HG03175 (cell line): ENCODE measurements at regions not wholly inside any gene's neighbourhood (a gene's known extent, or its start where the extent isn't known, plus 50 kb on each side); places are given as distances from the start of the nearest gene placed in this dataset.

Experiments
- ATAC-seq: cut with Tn5 transposase; IDR thresholded peaks from one replicate; pipeline ENCODE4 v1.9.1; 2021; ENCODE audit warnings: mild to moderate bottlenecking, moderate library complexity; ENCODE audit not compliant: unreplicated experiment

DNA sequence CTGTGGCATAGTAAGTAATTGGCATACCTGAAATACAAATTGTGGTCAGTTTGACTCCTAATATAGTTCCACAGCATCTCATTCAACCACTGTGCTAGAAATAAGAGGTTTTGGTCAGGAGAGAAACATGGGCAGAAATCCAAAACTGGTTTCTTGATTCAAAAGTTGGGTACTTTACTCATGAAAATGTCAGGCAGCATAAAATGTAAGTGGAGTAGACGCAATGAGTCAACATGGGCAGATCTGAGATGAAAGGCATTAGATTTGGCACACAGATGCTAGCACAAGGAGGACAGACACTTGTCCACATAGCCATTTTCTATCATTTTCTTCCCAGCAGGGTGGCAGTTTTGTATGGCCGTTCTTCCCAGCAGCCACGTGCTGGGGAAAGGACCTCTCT is 255.8 kb upstream of the CDIN1 start:
- ATAC-seq, result no peak

GRCh38 chr15:36325206-36325605 is 254.2 kb upstream of the CDIN1 start:
- no peak for ATAC-seq

DNA sequence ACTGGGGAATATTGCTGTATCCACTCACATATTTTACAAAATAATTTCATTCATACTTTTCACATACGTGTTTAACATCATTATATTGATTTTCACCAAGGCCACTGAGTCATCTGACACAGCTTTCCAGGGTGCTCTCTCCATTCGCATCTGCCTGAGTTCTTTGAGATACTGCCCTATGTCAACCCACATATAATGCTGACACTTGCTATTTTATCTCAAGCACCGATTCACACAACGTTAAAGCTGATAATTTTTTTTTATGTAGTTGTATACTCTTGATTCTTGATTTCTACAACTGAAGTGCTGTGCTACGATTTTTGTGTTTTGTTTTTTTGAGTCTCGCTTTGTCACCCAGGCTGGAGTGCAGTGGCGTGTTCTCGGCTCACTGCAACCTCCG is 249.8 kb upstream of the CDIN1 start:
- no peak for ATAC-seq

- ATAC-seq, result no peak
These were observed 248.8 kb upstream of the CDIN1 start for GRCh38 chr15:36330598-36330997.

DNA sequence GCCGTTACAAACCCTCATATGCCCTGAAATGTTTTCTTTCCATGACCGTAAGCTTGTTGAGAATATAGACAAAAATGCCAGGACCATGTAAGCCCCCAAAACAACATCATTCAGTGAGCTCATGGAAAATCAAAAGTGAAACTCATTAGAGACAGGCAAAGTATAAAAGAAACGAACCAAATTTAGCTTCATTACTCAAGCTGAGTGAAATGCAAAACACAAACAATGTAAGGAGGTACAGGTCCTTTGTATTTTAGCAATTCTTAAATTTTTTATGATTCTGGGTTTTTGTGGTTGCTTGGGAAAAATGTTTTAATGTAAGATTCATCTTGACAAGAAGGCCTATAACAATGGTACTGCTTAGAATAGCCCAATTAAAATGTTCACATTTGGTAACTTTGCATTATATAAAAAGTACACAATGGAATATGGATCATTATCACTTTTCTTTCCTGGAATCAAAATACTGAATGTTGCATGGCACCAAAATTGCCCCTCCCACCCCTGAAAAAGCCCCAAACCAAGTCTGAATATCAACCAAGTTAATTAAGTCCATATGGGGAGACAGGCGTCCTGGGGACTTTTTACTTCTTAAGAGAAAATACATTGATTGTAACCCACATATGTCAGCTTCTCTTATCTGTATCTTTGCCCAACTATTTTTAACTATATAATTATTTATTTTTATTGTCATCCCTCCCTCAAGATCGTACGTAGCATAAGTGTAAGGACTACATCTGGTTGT is 247.7 kb upstream of the CDIN1 start:
- no peak for ATAC-seq

DNA sequence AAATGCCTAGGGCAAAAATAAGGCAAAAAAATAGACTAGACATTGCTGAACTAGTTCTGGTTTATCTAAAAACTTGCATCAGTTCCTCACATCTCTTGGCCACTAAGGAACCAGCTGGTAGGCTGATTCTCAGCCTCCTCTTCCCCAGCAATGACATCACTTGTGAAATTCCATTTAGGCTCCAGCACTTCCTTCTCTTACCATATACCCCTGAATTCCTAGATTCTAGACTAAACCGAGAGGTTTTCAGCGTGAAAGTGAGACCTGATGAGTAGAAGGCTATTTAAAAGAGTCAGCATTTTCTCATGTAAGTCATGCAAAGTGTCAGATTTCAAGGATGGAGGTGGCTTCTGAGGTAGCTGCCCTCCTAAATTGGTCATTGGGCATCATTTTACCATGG is 247.1 kb upstream of the CDIN1 start:
- no peak for ATAC-seq

DNA sequence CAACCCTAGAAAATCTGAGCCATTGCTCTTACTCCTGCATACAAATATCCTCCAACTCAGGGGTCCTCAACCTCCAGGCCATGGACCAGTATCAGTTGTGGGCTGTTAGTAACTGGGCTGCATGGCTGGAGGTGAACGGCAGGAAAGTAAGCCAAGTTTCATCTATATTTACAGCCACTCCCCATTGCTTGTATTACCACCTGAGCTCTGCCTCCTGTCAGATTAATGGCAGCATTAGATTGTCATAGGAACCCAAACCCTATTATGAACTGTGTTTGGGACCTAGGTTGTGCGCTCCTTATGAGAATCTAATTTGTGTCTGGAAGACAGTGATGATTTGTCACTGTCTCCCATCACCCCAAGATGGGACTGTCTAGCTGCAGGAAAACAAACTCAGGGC is 246.5 kb upstream of the CDIN1 start:
- no peak for ATAC-seq

GRCh38 chr15:36334059-36334458 is 245.4 kb upstream of the CDIN1 start:
- no peak for ATAC-seq

DNA sequence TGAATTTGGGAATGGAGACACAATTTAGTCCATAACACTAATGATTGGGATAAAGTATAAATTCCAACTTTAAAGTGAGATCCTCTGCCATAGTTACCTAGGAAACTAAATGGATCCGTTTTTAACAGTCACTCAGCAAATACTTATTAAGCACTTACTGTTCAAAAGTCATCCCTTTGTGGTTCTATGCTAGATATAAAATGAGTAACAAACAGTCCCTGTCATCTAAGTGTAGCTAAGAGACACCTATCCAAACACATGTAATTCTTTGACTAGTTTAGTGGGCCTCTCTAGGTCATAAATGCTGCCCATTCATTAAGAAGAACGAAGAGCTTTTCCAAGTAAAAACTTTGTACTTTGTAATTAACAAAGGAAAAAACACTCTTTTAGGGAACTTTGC is 244.2 kb upstream of the CDIN1 start:
- no peak for ATAC-seq

DNA sequence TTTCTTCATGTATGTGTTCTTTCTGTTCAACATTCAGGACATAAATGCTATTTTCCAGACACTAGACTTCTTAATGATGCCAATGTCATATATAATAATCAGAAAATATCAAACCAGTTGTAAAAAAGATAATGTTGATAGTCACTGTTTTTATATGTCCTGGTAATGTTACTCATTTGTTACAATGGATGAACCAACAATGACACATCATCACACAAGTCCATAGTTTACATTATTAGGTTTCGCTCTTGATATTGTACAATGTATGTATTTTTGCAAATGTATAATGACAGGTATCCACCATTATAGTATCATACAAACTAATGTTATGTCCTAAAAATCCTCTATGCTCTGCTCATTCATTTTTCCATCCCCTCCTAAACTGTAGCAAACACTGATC is 243.8 kb upstream of the CDIN1 start:
- ATAC-seq, result no peak

DNA sequence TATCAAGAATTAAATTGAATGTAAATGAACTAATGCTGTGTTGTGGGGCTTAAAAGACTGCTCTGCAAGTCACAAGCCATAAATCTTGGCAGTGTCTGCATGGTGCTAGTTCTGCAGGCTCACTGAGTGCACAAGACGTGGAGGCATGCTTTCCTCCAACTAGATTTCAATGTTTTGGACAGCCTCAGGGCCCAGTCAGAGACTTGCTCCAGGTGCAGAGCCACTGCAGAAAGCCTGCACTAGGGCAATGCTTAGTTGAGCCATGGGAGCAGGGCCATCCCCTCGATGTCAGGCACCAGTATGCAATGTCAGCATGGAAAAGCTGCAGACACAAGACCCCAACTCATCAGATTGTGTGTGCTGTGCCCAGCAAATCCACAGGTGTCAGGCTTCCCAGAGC is 234.5 kb upstream of the CDIN1 start:
- no peak for ATAC-seq

DNA sequence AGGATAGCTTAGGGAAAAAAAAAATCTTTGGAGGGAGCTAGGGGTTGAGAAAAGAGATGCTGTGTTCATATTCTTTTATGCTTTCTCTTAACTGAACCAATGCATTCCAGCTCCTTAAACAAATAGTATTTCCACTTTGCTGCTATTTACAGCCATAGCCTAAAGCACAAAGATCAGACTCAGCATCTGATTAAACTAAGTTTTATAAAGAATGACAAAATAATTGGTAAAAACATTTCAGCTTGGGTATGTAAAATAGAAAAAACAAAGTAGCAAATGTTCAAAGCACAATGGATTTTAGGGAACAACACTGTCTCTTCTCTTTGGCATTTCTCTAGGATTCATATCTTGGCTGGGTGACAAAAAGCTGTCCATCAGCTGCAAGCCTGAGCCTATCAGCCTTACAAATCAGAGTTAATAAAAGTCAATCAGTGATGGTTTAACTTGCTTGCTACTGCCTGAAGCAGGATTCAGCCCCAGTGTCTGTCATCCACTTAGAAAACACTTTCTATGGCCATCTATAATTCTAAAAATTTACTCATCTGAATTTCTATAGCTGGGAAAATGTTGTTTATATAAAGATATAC is 232.1 kb upstream of the CDIN1 start:
- ATAC-seq, result no peak

- ATAC-seq, result no peak
These were observed 223.0 kb upstream of the CDIN1 start for GRCh38 chr15:36356466-36356865.

DNA sequence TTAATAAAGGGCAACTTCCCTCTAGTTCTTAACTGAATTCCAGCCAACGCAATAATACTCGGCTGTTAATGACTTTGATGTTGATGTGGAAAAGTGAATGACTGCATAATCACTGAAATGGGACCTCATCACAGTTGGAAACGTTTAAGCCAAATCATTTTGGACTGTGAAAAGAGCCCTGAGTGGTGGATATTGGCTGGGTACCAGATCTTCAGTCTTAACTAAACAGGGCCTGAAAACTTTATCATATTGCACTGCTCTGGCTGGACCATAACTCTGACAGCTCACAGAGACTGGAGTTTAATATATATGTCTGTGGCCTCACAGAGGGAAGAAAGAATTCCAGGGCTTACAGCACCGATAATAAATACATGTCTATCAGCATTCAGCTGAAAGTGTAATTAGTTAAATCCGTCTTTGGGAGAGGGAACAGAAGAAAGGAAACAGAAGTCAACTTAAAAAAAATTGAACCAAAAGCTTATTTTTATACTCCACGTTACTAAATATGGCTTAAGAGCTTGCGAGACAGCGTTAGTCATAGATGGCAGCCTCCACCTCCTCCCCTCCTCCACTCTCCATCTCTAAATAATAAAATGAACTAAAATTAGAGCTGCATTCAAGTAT is 222.3 kb upstream of the CDIN1 start:
- ATAC-seq, result no peak

GRCh38 chr15:36358094-36358493 is 221.3 kb upstream of the CDIN1 start:
- ATAC-seq, result no peak

DNA sequence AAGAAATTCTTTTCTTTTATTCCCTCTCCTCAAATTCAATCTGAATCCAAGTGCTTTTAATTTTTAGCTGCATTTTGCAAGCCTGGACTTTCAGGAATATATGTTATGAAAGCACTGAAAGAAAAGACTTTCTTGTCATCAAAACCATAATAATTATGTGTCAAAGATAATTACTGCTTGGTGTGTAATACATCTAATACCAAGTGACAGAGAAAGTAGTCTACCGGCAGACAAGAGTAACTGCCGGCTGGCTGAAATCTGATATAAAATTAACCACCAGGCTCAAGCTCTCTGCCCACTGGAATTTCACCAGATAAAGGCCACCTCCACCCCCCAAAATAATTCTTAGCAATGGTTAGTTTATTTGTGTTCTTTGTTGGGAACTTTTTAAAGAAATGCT is 220.9 kb upstream of the CDIN1 start:
- ATAC-seq, result no peak

- ATAC-seq, result no peak
These were observed 220.1 kb upstream of the CDIN1 start for GRCh38 chr15:36359286-36359685.

GRCh38 chr15:36361351-36361870 is 218.0 kb upstream of the CDIN1 start:
- ATAC-seq, result no peak

- no peak for ATAC-seq
These were observed 216.9 kb upstream of the CDIN1 start for GRCh38 chr15:36362509-36362915.

DNA sequence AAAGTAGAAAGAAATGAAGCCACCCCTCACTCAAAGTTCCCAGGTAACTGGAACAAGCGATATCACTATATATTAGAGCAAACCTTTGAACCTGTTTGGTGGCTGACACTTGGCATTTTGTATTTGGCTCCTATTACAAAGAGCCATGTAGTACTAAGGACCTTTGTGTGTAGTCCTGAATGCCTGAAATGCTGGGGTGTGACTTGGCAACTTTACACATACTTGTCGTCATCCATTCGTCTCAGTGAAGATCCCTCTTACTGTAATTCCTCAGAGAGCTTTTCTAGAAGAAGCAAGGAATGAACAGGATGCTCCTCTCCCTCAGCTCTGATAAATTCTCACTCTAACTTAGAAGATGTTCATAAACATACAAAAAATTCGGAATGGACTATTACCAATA is 216.1 kb upstream of the CDIN1 start:
- no peak for ATAC-seq

DNA sequence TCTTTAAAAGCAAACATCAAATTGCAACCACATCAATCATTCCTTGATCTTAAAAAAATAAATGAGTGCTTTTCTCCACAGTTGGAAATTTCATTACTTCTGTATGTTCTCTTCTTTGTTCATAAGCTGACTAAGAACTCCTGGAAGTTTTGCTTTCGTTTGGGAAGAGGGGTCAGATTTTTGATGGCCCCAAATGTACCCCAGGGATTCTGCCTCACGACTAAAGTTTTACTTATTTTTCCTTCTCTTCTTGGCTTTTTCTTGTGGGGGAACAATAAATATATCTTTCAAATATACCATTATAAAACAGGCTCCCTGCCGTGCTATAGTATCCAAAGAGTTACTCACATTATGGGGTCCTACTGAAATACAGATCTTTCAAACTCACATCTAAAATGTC is 215.0 kb upstream of the CDIN1 start:
- no peak for ATAC-seq

GRCh38 chr15:36365963-36366362 is 213.5 kb upstream of the CDIN1 start:
- ATAC-seq, result no peak
